ENCODE measurements at regions not wholly inside any gene's neighbourhood (a gene's known extent, or its start where the extent isn't known, plus 50 kb on each side); places are given as distances from the start of the nearest gene placed in this dataset.
A peak's percentile ranks its signal among the peaks of the same experiment; 100 is the strongest.

DNA sequence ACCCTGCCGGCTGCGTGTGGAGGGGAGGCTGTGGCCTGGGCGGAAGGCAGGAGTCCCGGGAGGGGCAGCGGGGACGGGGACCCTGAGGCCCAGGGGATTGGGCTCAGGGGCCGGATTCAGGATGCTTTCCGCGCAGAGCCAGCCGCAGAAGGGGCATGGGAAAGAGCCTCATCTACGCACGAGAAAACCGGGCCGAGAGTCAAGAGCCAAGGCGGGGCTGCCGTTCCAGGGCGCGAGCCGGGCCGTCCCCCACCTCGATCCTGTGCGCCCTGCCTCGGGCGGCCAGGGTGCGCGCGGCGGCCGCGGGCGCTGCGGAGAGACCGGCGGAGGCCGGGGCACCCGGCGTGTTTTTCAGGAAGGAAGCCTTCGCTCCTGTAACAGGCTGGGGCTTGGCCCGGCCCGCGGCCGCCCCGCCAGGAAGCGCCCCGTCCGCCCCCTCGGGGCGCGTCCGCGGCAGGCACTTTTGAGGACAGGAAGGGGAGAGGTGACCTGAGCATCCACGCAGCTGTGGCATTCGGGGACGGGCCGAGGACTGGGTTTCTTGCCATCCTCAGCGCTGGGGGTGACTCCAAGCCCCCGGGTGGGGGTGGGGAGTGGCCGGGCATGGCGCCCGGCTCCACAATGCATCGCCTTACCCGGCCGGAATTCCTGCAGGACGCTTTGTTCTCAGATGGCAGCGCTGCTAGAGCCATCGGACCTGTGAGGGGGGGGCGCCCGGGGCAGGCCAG is 62.3 kb upstream of the GATA2 start:
- Histone ChIP-seq H3K9ac (ENCODE audit: low read depth, low read length, poor library complexity) (no peak overlapping the region), H2BK12ac (ENCODE audit: low read length) (no peak overlapping the region), H3K4me2 (ENCODE audit: insufficient read depth, low read length, poor library complexity, severe bottlenecking) (peak overlapping the region; percentile 46), H3K23ac (ENCODE audit: low read depth, low read length, poor library complexity) (peak overlapping the region; percentile 45), H3K9me3 (replicated peaks in 1 of 2; ENCODE audit: control insufficient read depth in 2 of 2, insufficient read depth in 1 of 2, low read depth in 1 of 2, low read length in 2 of 2) (no peaks in the 10 kb centered on the region), H4K91ac (ENCODE audit: low read depth, low read length, poor library complexity) (no peak overlapping the region), H2AFZ (ENCODE audit: low read length) (peak overlapping the region; percentile 22), H3K4me1 (ENCODE audit: control insufficient read depth in 2 of 2, insufficient read depth in 1 of 2, low read depth in 1 of 2, low read length in 2 of 2) (no peaks in the 10 kb centered on the region), H3K18ac (ENCODE audit: low read length) (peak overlapping the region; percentile 93), H2AK5ac (ENCODE audit: low read depth, low read length) (peak overlapping the region; percentile 42), H3K14ac (ENCODE audit: low read length) (peak overlapping the region; percentile 22), H4K8ac (ENCODE audit: low read depth, low read length) (no peak overlapping the region), H3K27me3 (ENCODE audit: control insufficient read depth in 3 of 3, insufficient read depth in 3 of 3, low read depth in 1 of 3, low read length in 3 of 3) (peaks cover 0 to 62% (median 21%) of the 10 kb centered on the region in 3 experiments), H2BK5ac (ENCODE audit: low read length) (no peak overlapping the region), H2BK15ac (ENCODE audit: low read length) (peak overlapping the region; percentile 71), H2BK120ac (ENCODE audit: low read depth, low read length) (peak overlapping the region; percentile 17), H3K79me1 (ENCODE audit: low read depth, low read length) (no peaks in the 10 kb centered on the region), H3K36me3 (replicated peaks in 1 of 2; ENCODE audit: control insufficient read depth in 2 of 2, insufficient read depth in 2 of 2, low read length in 2 of 2) (no peaks in the 10 kb centered on the region), H3K4ac (ENCODE audit: low read length) (no peak overlapping the region), H3K27ac (replicated peaks; ENCODE audit: low read length) (no peak overlapping the region), H3K4me3 (ENCODE audit: low read length in 2 of 2) (peak overlapping the region in 1 of 2 donors; percentile 73)
- no peak for DNase-seq (ENCODE audit: low spot score)
- WGBS, 2 donors (ENCODE audit: extremely low coverage in 2 of 2, insufficient read length in 2 of 2, insufficient replicate concordance in 1 of 2), result no CpG with 5 or more reads among the region's 68 CpGs

DNA sequence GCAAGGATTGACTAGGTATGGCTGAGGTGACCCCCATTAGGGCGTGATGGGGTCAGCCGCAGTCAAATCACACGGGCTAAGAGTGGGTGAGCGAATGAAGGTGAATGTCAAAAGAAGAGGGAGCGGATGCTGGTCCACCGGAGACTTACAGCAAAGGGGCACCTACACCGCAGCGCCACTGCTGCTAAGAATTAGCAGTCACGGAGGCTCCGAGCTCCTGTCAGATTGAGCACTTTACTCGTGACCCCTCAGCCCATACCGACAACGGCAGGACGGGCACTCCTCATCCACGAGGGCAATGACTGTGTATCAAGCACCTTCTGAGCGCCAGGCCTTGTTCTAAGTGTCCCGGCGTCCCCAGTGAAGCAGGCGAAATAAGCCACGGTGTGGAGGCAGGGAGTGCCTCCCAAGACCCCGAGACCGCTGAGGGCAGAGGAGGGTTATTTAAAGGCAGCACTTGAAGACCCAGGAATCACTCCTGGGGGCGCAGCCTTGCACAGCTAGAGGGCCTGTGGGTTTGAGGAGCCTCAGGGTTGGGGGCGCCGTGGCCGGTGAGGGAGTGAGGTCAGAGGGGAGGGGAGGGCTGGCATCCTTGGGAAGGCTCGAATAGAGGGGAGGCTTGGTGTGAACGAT is 61.6 kb upstream of the GATA2 start:
- Histone ChIP-seq H2BK120ac (ENCODE audit: low read depth, low read length) (no peak overlapping the region), H3K9me3 (replicated peaks in 1 of 2; ENCODE audit: control insufficient read depth in 2 of 2, insufficient read depth in 1 of 2, low read depth in 1 of 2, low read length in 2 of 2) (no peaks in the 10 kb centered on the region), H2AFZ (ENCODE audit: low read length) (no peak overlapping the region), H2BK15ac (ENCODE audit: low read length) (peak overlapping the region; percentile 71), H3K9ac (ENCODE audit: low read depth, low read length, poor library complexity) (no peak overlapping the region), H3K4ac (ENCODE audit: low read length) (no peak overlapping the region), H3K27me3 (ENCODE audit: control insufficient read depth in 3 of 3, insufficient read depth in 3 of 3, low read depth in 1 of 3, low read length in 3 of 3) (peaks cover 0 to 56% (median 21%) of the 10 kb centered on the region in 3 experiments), H3K79me1 (ENCODE audit: low read depth, low read length) (no peaks in the 10 kb centered on the region), H3K23ac (ENCODE audit: low read depth, low read length, poor library complexity) (peak overlapping the region; percentile 45), H3K27ac (replicated peaks; ENCODE audit: low read length) (no peak overlapping the region), H3K4me2 (ENCODE audit: insufficient read depth, low read length, poor library complexity, severe bottlenecking) (peak overlapping the region; percentile 46), H3K36me3 (replicated peaks in 1 of 2; ENCODE audit: control insufficient read depth in 2 of 2, insufficient read depth in 2 of 2, low read length in 2 of 2) (no peaks in the 10 kb centered on the region), H3K14ac (ENCODE audit: low read length) (peak overlapping the region; percentile 22), H2BK5ac (ENCODE audit: low read length) (no peak overlapping the region), H3K4me3 (ENCODE audit: low read length in 2 of 2) (no peak overlapping the region), H4K91ac (ENCODE audit: low read depth, low read length, poor library complexity) (no peak overlapping the region), H2AK5ac (ENCODE audit: low read depth, low read length) (peak overlapping the region; percentile 40), H4K8ac (ENCODE audit: low read depth, low read length) (no peak overlapping the region), H3K4me1 (ENCODE audit: control insufficient read depth in 2 of 2, insufficient read depth in 1 of 2, low read depth in 1 of 2, low read length in 2 of 2) (peaks cover 0 to under 1% of the 10 kb centered on the region in 2 donors), H2BK12ac (ENCODE audit: low read length) (no peak overlapping the region), H3K18ac (ENCODE audit: low read length) (peak overlapping the region; percentile 93)
- WGBS, 2 donors (ENCODE audit: extremely low coverage in 2 of 2, insufficient read length in 2 of 2, insufficient replicate concordance in 1 of 2), result no CpG with 5 or more reads among the region's 28 CpGs
- no peak for DNase-seq (ENCODE audit: low spot score)

DNA sequence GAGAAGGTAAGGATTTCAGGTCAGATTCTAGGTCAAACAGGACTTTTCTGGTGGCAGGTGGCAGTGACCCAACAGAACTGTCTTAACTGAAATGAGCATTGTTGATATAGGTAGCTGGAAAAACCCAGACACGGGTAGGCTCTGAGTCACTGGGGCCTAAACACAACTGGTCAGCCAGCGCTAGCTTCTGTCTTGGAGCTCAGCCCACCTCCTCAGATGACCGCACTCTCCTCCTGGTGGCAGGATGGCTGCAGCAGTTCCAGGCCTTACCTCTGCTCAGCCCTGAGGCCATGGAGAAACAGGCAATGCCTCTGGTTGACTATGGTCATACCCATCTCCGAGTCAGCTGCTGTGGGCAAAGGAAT is 61.1 kb upstream of the GATA2 start:
- DNase-seq (ENCODE audit: low spot score), result no peak
- Histone ChIP-seq H3K4ac (ENCODE audit: low read length) (no peak overlapping the region), H3K4me2 (ENCODE audit: insufficient read depth, low read length, poor library complexity, severe bottlenecking) (no peak overlapping the region), H4K8ac (ENCODE audit: low read depth, low read length) (no peak overlapping the region), H3K27me3 (ENCODE audit: control insufficient read depth in 3 of 3, insufficient read depth in 3 of 3, low read depth in 1 of 3, low read length in 3 of 3) (peaks cover 0 to 55% (median 21%) of the 10 kb centered on the region in 3 experiments), H3K9me3 (replicated peaks in 1 of 2; ENCODE audit: control insufficient read depth in 2 of 2, insufficient read depth in 1 of 2, low read depth in 1 of 2, low read length in 2 of 2) (no peaks in the 10 kb centered on the region), H3K79me1 (ENCODE audit: low read depth, low read length) (no peaks in the 10 kb centered on the region), H2BK15ac (ENCODE audit: low read length) (no peak overlapping the region), H3K4me3 (ENCODE audit: low read length in 2 of 2) (no peak overlapping the region), H3K14ac (ENCODE audit: low read length) (no peak overlapping the region), H3K36me3 (replicated peaks in 1 of 2; ENCODE audit: control insufficient read depth in 2 of 2, insufficient read depth in 2 of 2, low read length in 2 of 2) (no peaks in the 10 kb centered on the region), H2BK5ac (ENCODE audit: low read length) (no peak overlapping the region), H2BK12ac (ENCODE audit: low read length) (no peak overlapping the region), H2AK5ac (ENCODE audit: low read depth, low read length) (peak overlapping the region; percentile 40), H3K4me1 (ENCODE audit: control insufficient read depth in 2 of 2, insufficient read depth in 1 of 2, low read depth in 1 of 2, low read length in 2 of 2) (peaks cover 3 to 4% of the 10 kb centered on the region in 2 donors), H4K91ac (ENCODE audit: low read depth, low read length, poor library complexity) (no peak overlapping the region), H3K27ac (replicated peaks; ENCODE audit: low read length) (no peak overlapping the region), H3K18ac (ENCODE audit: low read length) (no peak overlapping the region), H3K23ac (ENCODE audit: low read depth, low read length, poor library complexity) (no peak overlapping the region), H3K9ac (ENCODE audit: low read depth, low read length, poor library complexity) (no peak overlapping the region), H2AFZ (ENCODE audit: low read length) (no peak overlapping the region), H2BK120ac (ENCODE audit: low read depth, low read length) (no peak overlapping the region)
- no CpG with 5 or more reads among the region's 4 CpGs for WGBS, 2 donors (ENCODE audit: extremely low coverage in 2 of 2, insufficient read length in 2 of 2, insufficient replicate concordance in 1 of 2)

DNA sequence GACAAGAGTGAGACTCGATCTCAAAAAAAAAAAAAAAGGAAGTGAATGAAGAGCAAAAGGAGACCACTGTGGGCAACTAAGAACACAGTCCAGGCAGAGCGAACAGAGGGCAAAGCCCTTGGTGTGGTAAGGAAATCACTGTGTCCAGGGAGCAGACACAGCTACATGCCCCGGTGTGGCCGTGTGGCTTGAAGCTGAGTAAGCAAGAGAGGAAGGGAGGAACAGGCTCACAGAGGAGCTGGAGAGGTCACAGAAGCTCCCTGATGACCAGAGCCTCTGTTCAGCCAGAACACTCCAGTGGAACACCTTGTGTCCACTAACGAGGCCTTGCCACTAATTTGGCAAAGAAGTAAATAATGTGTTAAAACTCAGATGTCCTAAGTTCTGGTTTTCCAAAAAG is 60.6 kb upstream of the GATA2 start:
- H3K9me3 ChIP-seq (replicated peaks in 1 of 2; ENCODE audit: control insufficient read depth in 2 of 2, insufficient read depth in 1 of 2, low read depth in 1 of 2, low read length in 2 of 2), result no peaks in the 10 kb centered on the region

More for the DNA sequence above, 60.6 kb upstream of the GATA2 start:
- no peak overlapping the region for H3K23ac ChIP-seq (ENCODE audit: low read depth, low read length, poor library complexity)
- no peak overlapping the region for H2BK120ac ChIP-seq (ENCODE audit: low read depth, low read length)
- H3K36me3 ChIP-seq (replicated peaks in 1 of 2; ENCODE audit: control insufficient read depth in 2 of 2, insufficient read depth in 2 of 2, low read length in 2 of 2), result no peaks in the 10 kb centered on the region
- H2AK5ac ChIP-seq (ENCODE audit: low read depth, low read length), result no peak overlapping the region
- no peak overlapping the region for H3K27ac ChIP-seq (replicated peaks; ENCODE audit: low read length)
- H2AFZ ChIP-seq (ENCODE audit: low read length), result no peak overlapping the region
- no peak overlapping the region for H4K8ac ChIP-seq (ENCODE audit: low read depth, low read length)
- H2BK12ac ChIP-seq (ENCODE audit: low read length), result no peak overlapping the region
- no peak overlapping the region for H3K4me3 ChIP-seq (ENCODE audit: low read length in 2 of 2)
- H3K18ac ChIP-seq (ENCODE audit: low read length), result no peak overlapping the region
- H2BK5ac ChIP-seq (ENCODE audit: low read length), result no peak overlapping the region
- no peak overlapping the region for H2BK15ac ChIP-seq (ENCODE audit: low read length)
- no peak overlapping the region for H4K91ac ChIP-seq (ENCODE audit: low read depth, low read length, poor library complexity)
- no peak overlapping the region for H3K9ac ChIP-seq (ENCODE audit: low read depth, low read length, poor library complexity)
- H3K14ac ChIP-seq (ENCODE audit: low read length), result no peak overlapping the region
- H3K27me3 ChIP-seq (ENCODE audit: control insufficient read depth in 3 of 3, insufficient read depth in 3 of 3, low read depth in 1 of 3, low read length in 3 of 3), result peaks cover 0 to 55% (median 21%) of the 10 kb centered on the region in 3 experiments
- H3K4ac ChIP-seq (ENCODE audit: low read length), result no peak overlapping the region
- WGBS, 2 donors (ENCODE audit: extremely low coverage in 2 of 2, insufficient read length in 2 of 2, insufficient replicate concordance in 1 of 2), result no CpG with 5 or more reads among the region's 5 CpGs
- H3K4me2 ChIP-seq (ENCODE audit: insufficient read depth, low read length, poor library complexity, severe bottlenecking), result no peak overlapping the region
- DNase-seq (ENCODE audit: low spot score), result no peak
- peaks cover 3 to 9% of the 10 kb centered on the region in 2 donors for H3K4me1 ChIP-seq (ENCODE audit: control insufficient read depth in 2 of 2, insufficient read depth in 1 of 2, low read depth in 1 of 2, low read length in 2 of 2)
- H3K79me1 ChIP-seq (ENCODE audit: low read depth, low read length), result no peaks in the 10 kb centered on the region

Data from neuronal stem cell (in vitro differentiated cells).